RWPE2 (cell line): ENCODE measurements at regions not wholly inside any gene's neighbourhood (a gene's known extent, or its start where the extent isn't known, plus 50 kb on each side); places are given as distances from the start of the nearest gene placed in this dataset.

ENCODE experiments used
- ATAC-seq: fragments of 200-7000 bp; cut with Tn5 transposase; 3 replicates; pipeline ENCODE4 v1.9.1; 2021; ENCODE audit warnings: low read depth
- DNase-seq: peaks from one replicate; pipeline ENCODE4 v3.0.0-alpha.2; 2020; ENCODE audit warnings: low spot score
- H3K27ac ChIP-seq: fragments of 450-650 bp; 2 replicates; pipeline ENCODE4 v1.5.1; 2017; ENCODE audit warnings: mild to moderate bottlenecking; ENCODE audit not compliant: poor library complexity, severe bottlenecking
- H3K27me3 ChIP-seq: fragments of 250-450 bp; sonication (Bioruptor Pico); 2 replicates; pipeline ENCODE4 v1.5.1; 2021; ENCODE audit warnings: mild to moderate bottlenecking, moderate library complexity; ENCODE audit not compliant: insufficient read depth, poor library complexity, severe bottlenecking
- H3K36me3 ChIP-seq: fragments of 250-450 bp; sonication (Bioruptor Pico); 2 replicates; pipeline ENCODE4 v1.5.1; 2020; ENCODE audit warnings: low read depth, mild to moderate bottlenecking, moderate library complexity
- H3K4me1 ChIP-seq: fragments of 250-450 bp; sonication (Bioruptor Pico); 2 replicates; pipeline ENCODE4 v1.5.1; 2021; ENCODE audit warnings: mild to moderate bottlenecking, moderate library complexity; ENCODE audit not compliant: insufficient read depth, poor library complexity, severe bottlenecking
- H3K4me3 ChIP-seq: fragments of 250-450 bp; sonication (Bioruptor Pico); 2 replicates; pipeline ENCODE4 v1.5.1; 2021; ENCODE audit warnings: mild to moderate bottlenecking, moderate library complexity; ENCODE audit not compliant: severe bottlenecking
- H3K9me3 ChIP-seq: fragments of 250-450 bp; sonication (Bioruptor Pico); 2 replicates; pipeline ENCODE4 v1.5.1; 2021; ENCODE audit warnings: mild to moderate bottlenecking, moderate library complexity; ENCODE audit not compliant: severe bottlenecking
- CTCF ChIP-seq: fragments of 450-650 bp; IDR thresholded peaks from one replicate; pipeline ENCODE4 v1.5.1; 2017; ENCODE audit warnings: mild to moderate bottlenecking, moderate library complexity; ENCODE audit not compliant: poor library complexity, severe bottlenecking

DNA sequence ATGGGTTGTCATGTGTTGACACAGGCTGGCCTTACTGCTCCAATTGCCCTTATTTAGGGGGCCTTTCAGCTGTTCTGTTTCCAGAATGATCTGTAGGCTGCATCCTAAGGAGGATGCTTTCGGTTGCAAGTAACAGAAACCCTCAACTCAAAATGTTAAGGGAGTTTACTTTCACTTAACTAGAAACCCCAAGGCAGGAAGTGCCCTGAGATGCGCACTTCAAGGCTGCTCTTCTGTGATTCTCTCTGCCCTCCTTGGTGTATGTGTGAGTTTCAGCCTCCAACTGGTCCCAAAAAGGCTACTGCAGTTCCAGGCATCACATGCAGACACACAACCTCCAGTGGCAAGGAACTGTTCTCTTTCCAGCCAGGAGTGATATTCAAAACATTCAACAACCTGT, 97.3 kb upstream of the ATP6AP2 start:
- TF ChIP-seq CTCF: no peak
- ATAC-seq: no peak

GRCh38 chrX:40479777-40480318, 100.9 kb upstream of the ATP6AP2 start:
- TF ChIP-seq CTCF: no peak
- H3K27ac ChIP-seq: no peak overlapping the region
- H3K4me1 ChIP-seq: no peaks in the 10 kb centered on the region
- H3K4me3 ChIP-seq: no peak overlapping the region
- ATAC-seq: no peak
- no peaks in the 10 kb centered on the region for H3K36me3 ChIP-seq
- no peaks in the 10 kb centered on the region for H3K9me3 ChIP-seq
- DNase-seq: no peak
- H3K27me3 ChIP-seq: no peaks in the 10 kb centered on the region

More for the DNA sequence above, 97.3 kb upstream of the ATP6AP2 start:
- H3K4me3 ChIP-seq: no peak overlapping the region
- no peaks in the 10 kb centered on the region for H3K4me1 ChIP-seq
- no peaks in the 10 kb centered on the region for H3K9me3 ChIP-seq
- DNase-seq: no peak
- H3K27me3 ChIP-seq: no peaks in the 10 kb centered on the region
- no peak overlapping the region for H3K27ac ChIP-seq
- no peaks in the 10 kb centered on the region for H3K36me3 ChIP-seq

GRCh38 chrX:40478474-40479065, 102.2 kb upstream of the ATP6AP2 start:
- no peak for ATAC-seq
- H3K9me3 ChIP-seq: no peaks in the 10 kb centered on the region
- H3K27ac ChIP-seq: no peak overlapping the region
- H3K27me3 ChIP-seq: no peaks in the 10 kb centered on the region
- H3K4me3 ChIP-seq: no peak overlapping the region
- no peaks in the 10 kb centered on the region for H3K4me1 ChIP-seq
- DNase-seq: no peak
- H3K36me3 ChIP-seq: no peaks in the 10 kb centered on the region
- no peak for TF ChIP-seq CTCF

DNA sequence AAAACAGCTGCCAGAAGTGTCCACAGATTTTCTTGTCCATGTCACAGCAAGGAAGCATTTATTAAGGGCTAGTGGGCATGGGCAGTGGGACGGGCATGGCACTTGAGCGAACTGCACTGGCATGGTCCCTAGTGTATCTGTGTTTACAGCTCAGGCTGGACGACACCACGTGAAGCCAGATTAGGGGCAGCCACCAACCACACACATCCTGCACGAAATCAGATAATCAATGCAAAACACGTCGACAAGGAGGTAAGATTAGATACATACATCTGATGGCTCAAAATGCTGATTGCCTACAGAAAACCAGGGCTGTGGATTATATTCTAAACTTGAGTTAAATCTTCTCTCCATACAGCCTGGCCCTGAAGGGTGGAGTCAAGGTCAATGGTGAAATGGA, 103.8 kb upstream of the ATP6AP2 start:
- no peaks in the 10 kb centered on the region for H3K4me1 ChIP-seq
- no peak overlapping the region for H3K4me3 ChIP-seq
- H3K27ac ChIP-seq: no peak overlapping the region
- no peaks in the 10 kb centered on the region for H3K9me3 ChIP-seq
- H3K27me3 ChIP-seq: no peaks in the 10 kb centered on the region
- DNase-seq (no peak), ATAC-seq (no peak)
- H3K36me3 ChIP-seq: no peaks in the 10 kb centered on the region
- no peak for TF ChIP-seq CTCF

- no peak overlapping the region for H3K4me3 ChIP-seq
- TF ChIP-seq CTCF: no peak
- H3K27ac ChIP-seq: no peak overlapping the region
- ATAC-seq (no peak), DNase-seq (no peak)
- H3K9me3 ChIP-seq: no peaks in the 10 kb centered on the region
- H3K27me3 ChIP-seq: no peaks in the 10 kb centered on the region
- no peaks in the 10 kb centered on the region for H3K36me3 ChIP-seq
- H3K4me1 ChIP-seq: no peaks in the 10 kb centered on the region
Measured at GRCh38 chrX:40474645-40475044, 106.1 kb upstream of the ATP6AP2 start.
